ENCODE measurements at regions not wholly inside any gene's neighbourhood (a gene's known extent, or its start where the extent isn't known, plus 50 kb on each side); places are given as distances from the start of the nearest gene placed in this dataset.
"Not testable (repeated sequence)": the region's sequence is repeated elsewhere in the genome, so short reads cannot be mapped to it uniquely, and the experiment has no call there.

- DNase-seq, result no peak
These were observed 441.6 kb upstream of the WWC1 start for GRCh38 chr5:167849874-167850273.

GRCh38 chr5:167850911-167851310 lies 440.5 kb upstream of the WWC1 start:
- no peak for DNase-seq

GRCh38 chr5:167851416-167851815 lies 440.0 kb upstream of the WWC1 start:
- no peak for DNase-seq

GRCh38 chr5:167852515-167852914 lies 438.9 kb upstream of the WWC1 start:
- no peak for DNase-seq

GRCh38 chr5:167853421-167853820 lies 438.0 kb upstream of the WWC1 start:
- no peak for DNase-seq

GRCh38 chr5:167855818-167856217 lies 435.6 kb upstream of the WWC1 start:
- DNase-seq, result no peak

GRCh38 chr5:167857321-167857720 lies 434.1 kb upstream of the WWC1 start:
- DNase-seq, result no peak

- DNase-seq, result not testable (repeated sequence)
These were observed 433.1 kb upstream of the WWC1 start for GRCh38 chr5:167858186-167858855.

GRCh38 chr5:167861129-167861927 lies 430.1 kb upstream of the WWC1 start:
- DNase-seq, result no peak

GRCh38 chr5:167861928-167862426 lies 429.5 kb upstream of the WWC1 start:
- no peak for DNase-seq

GRCh38 chr5:167863883-167864282 lies 427.6 kb upstream of the WWC1 start:
- no peak for DNase-seq

GRCh38 chr5:167864801-167865200 lies 426.6 kb upstream of the WWC1 start:
- no peak for DNase-seq

GRCh38 chr5:167866797-167867196 lies 424.6 kb upstream of the WWC1 start:
- no peak for DNase-seq

- no peak for DNase-seq
These were observed 424.2 kb upstream of the WWC1 start for GRCh38 chr5:167867281-167867680.

- no peak for DNase-seq
These were observed 422.3 kb upstream of the WWC1 start for GRCh38 chr5:167869125-167869524.

GRCh38 chr5:167870055-167870454 lies 421.4 kb upstream of the WWC1 start:
- no peak for DNase-seq

- no peak for DNase-seq
These were observed 420.4 kb upstream of the WWC1 start for GRCh38 chr5:167871091-167871490.

GRCh38 chr5:167872791-167873190 lies 418.7 kb upstream of the WWC1 start:
- no peak for DNase-seq

- no peak for DNase-seq
These were observed 414.2 kb upstream of the WWC1 start for GRCh38 chr5:167877114-167877722.

- DNase-seq, result no peak
These were observed 413.5 kb upstream of the WWC1 start for GRCh38 chr5:167877924-167878323.

- DNase-seq, result no peak
These were observed 411.0 kb upstream of the WWC1 start for GRCh38 chr5:167880420-167880819.

- DNase-seq, result no peak
These were observed 410.4 kb upstream of the WWC1 start for GRCh38 chr5:167881041-167881440.

GRCh38 chr5:167886196-167886595 lies 405.2 kb upstream of the WWC1 start:
- DNase-seq, result no peak

GRCh38 chr5:167888393-167888792 lies 403.1 kb upstream of the WWC1 start:
- no peak for DNase-seq

Measured in activated CD4-positive, alpha-beta T cell treated with anti-CD3 and anti-CD28 coated beads, Interleukin-10, Interleukin-2, amounts not matched to agents 100 ng/mL and 50 ng/mL, durations not matched to agents 16 hours and 8 hours (primary cell).